Omental fat pad (tissue), 3 donors: ENCODE measurements at regions not wholly inside any gene's neighbourhood (a gene's known extent, or its start where the extent isn't known, plus 50 kb on each side); places are given as distances from the start of the nearest gene placed in this dataset.

Source experiments
- ATAC-seq: fragments of 150-250 bp; one replicate; pipeline ENCODE4 v1.9.1; 2016; ENCODE audit warnings: mild to moderate bottlenecking, moderate library complexity; ENCODE audit not compliant: low FRiP score
- DNase-seq: peaks from one replicate; pipeline ENCODE4 v3.0.0-alpha.2; 2019; ENCODE audit warnings: low spot score
- TF ChIP-seq, protein P1 (sequence below), 3 donors: fragments of 450-650 bp; IDR thresholded peaks; one replicate each; pipeline ENCODE4 v1.5.1; 2016 to 2017; ENCODE audit warnings: antibody characterized with exemption in 3 of 3, mild to moderate bottlenecking in 3 of 3, moderate library complexity in 2 of 3

DNA sequence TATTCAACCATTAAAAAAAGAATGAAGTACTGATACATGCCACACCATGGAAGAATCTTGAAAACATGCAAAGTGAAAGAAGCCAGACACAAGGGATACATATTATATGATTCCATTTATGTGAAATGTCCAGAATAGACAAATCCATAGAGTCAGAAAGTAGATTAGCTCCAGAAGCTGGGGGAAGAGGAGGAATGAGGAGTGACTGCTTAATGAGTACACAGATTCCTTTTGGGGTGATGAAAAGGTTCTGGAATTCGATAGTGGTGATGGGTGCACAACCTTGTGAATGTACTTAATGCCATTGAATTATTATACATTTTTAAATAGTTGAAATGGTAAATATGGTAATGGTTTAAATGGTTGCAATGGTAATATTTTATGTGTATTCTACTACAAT lies 90.6 kb upstream of the SPATA12 start:
- DNase-seq (no peak), ATAC-seq (no peak)
- TF ChIP-seq, protein P1, sequence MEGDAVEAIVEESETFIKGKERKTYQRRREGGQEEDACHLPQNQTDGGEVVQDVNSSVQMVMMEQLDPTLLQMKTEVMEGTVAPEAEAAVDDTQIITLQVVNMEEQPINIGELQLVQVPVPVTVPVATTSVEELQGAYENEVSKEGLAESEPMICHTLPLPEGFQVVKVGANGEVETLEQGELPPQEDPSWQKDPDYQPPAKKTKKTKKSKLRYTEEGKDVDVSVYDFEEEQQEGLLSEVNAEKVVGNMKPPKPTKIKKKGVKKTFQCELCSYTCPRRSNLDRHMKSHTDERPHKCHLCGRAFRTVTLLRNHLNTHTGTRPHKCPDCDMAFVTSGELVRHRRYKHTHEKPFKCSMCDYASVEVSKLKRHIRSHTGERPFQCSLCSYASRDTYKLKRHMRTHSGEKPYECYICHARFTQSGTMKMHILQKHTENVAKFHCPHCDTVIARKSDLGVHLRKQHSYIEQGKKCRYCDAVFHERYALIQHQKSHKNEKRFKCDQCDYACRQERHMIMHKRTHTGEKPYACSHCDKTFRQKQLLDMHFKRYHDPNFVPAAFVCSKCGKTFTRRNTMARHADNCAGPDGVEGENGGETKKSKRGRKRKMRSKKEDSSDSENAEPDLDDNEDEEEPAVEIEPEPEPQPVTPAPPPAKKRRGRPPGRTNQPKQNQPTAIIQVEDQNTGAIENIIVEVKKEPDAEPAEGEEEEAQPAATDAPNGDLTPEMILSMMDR (IDR thresholded peaks at IDR 0.05) = no peak

DNA sequence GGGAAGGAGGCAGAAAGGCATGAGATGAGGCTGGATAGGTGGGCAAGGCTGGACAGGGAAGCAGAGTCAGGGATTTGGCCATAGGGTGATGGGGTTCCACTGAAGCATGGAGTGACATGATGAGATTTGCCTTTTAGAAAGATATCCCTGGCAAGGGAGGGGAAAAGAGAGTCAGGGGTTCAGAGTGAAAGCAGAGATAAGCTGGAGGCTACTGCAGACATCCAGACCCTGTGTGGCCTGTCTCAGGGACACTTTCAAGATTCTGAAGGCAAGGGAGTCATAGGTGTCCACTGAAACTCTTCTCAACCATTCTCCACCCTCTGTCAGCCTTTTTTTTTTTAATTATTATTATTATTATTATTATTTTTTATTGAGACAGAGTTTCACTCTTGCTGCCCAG lies 94.0 kb upstream of the SPATA12 start:
- TF ChIP-seq, protein P1 (IDR thresholded peaks at IDR 0.05) = no peak
- DNase-seq = no peak
- no peak for ATAC-seq

DNA sequence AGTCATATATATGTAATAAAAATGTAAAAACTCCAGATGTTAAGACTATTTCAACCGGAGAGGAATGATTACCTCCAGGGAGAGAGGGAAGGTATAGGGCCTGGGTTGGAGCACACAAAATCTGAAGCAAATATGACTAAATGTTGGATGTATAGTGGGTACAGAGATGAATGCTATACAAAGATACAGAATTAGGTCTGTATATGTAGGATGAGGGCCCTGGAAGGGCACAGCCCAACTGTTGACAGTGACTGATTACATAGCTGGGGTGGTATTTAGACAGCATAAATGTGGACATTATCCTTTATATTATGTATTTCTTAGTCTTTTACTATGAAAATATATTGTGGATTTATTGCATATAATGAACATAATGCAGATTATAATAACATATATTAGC lies 94.4 kb upstream of the SPATA12 start:
- TF ChIP-seq, protein P1 (IDR thresholded peaks at IDR 0.05) = no peak
- DNase-seq = no peak

DNA sequence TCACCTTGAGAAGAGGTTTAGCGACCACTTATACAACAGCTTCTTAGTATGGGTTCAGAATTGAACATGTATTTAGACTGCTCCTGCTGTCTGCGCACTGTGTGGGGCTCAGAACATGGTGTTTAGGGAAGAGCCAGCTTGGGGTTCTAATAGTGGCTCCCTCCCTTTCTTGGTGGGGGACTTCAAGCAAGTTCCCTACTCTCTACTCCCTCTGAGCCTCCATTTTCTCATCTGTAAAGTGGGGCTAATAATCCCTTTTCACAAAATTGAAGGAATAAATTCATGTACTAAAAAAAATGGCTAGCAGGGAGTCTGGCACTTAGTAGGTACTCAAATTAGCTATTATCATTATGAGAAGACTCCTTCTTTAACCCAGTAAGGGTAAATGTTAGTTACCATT lies 97.5 kb upstream of the SPATA12 start:
- TF ChIP-seq, protein P1 (IDR thresholded peaks at IDR 0.05) = no peak
- DNase-seq (no peak), ATAC-seq (no peak)

More for the DNA sequence above, 94.4 kb upstream of the SPATA12 start:
- no peak for ATAC-seq

DNA sequence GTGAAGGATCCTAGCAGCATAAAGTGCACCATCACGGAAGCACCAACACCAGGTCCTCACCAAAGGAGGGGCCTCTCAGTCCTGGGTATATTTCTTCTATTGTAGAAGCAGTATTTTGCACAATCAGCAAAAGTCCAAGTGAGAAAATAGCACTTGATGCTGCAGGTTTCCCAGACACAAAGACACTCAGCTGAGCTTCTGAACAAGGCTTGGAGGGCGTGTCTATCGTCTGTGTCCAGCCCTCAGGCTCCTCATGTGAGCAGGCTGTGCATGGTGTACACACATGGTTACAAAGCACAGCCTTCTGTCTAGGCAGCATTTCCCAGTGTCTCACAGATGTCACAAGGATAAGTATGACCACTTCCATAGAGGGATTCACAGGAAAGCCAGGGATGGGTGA lies 98.3 kb upstream of the SPATA12 start:
- ATAC-seq (no peak), DNase-seq (no peak)
- TF ChIP-seq, protein P1 (IDR thresholded peaks at IDR 0.05) = no peak

DNA sequence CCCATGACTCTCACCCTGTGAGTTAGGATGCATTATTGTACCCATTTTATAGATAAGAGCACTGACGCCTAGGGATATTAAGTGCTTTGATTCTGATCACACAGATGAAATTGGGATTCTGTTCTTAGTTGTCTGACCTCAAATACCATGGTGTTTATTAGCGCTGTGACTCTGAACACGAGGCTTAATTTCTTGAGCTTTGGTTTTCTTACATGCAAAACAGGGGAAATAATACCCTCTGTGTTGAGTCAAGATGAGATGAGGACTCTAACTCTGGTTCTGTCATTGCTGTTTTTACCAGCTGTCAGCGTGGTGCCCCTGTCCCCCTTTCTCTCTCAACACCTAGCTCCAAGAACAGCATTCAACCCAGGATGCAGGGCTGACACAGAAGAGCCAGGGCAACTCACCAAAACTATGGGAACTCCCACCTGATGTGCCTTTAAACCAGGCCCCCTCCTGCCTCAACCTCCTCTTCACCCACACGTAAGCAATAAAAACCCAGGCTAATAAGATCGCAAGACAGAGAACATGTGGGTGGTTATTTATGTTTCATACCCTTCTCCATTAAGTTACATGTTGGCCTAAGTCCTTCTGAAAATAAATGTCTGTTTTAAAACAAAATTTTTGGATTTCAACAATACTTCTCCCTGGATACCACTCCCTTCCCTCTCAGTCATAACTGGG lies 100.1 kb upstream of the SPATA12 start:
- ATAC-seq (no peak), DNase-seq (no peak)
- TF ChIP-seq, protein P1 (IDR thresholded peaks at IDR 0.05) = no peak

DNA sequence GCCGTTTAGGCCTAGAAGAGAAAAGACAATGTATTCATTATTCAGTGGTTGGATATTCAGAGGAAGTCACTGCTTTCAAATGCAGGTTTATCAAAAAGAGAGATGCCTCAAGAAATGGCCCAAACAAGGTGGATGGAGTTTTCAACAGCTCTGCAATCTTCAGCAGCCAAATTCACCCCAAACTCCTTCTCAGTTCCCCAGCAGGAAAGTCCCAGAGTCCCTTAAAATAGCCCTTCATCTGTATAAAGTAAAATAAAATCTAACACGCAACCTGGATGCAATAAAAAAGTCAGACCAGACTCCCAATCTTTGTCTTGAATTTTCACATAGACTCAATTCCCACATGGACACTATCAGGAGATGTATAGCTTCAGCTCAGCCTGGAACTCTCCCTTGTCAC lies 101.6 kb upstream of the SPATA12 start:
- TF ChIP-seq, protein P1 (IDR thresholded peaks at IDR 0.05) = no peak
- ATAC-seq = no peak

More for the DNA sequence above, 101.6 kb upstream of the SPATA12 start:
- DNase-seq = no peak
